Inflammatory macrophage (primary cell): ENCODE measurements at regions not wholly inside any gene's neighbourhood (a gene's known extent, or its start where the extent isn't known, plus 50 kb on each side); places are given as distances from the start of the nearest gene placed in this dataset.
"Not testable (repeated sequence)": the region's sequence is repeated elsewhere in the genome, so short reads cannot be mapped to it uniquely, and the experiment has no call there.

Experiments used
- DNase-seq, 2 donors: peaks; one replicate each; pipeline ENCODE4 v3.0.0-alpha.2; 2020 to 2022

- DNase-seq = peak; percentile 95 to 97
Measured at GRCh38 chr1:234772345-234773147, 162.6 kb upstream of the IRF2BP2 start.

DNA sequence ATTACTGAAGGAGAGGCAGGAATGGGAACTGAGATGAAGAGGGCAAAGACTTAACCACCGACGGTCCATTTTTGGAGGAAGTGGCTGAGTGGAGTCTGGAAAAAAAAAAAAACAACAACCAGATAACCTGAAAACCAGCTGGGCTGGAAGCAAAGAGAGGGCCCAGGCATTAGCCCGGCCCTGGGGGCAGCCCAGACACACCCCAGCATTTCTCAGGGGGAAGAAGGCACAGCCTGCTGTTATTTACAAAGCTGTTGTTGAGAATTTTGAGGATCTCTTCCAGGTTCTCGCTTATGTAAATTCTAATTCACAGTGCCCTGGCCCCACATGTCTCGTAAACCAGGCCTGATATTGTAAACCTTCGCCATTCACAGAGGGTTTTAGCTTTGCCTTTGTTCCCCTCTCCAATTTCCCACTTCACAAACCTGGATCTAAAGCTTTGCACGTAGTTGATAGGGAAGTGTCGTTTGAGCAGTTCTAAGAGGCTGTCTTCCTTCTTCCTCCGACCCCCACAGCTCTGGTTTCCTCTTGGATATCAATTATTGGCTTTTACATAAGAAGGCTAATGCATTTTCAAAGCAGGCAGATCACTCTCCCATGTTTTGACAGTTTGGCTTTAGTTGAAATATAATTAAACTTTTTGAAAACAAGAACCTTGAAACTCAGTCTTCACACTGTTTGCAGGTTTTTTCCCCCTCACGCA lies 161.8 kb upstream of the IRF2BP2 start:
- DNase-seq = peak; percentile 42 to 50

- DNase-seq = no peak
Measured at GRCh38 chr1:234770924-234771540, 161.1 kb upstream of the IRF2BP2 start.

DNA sequence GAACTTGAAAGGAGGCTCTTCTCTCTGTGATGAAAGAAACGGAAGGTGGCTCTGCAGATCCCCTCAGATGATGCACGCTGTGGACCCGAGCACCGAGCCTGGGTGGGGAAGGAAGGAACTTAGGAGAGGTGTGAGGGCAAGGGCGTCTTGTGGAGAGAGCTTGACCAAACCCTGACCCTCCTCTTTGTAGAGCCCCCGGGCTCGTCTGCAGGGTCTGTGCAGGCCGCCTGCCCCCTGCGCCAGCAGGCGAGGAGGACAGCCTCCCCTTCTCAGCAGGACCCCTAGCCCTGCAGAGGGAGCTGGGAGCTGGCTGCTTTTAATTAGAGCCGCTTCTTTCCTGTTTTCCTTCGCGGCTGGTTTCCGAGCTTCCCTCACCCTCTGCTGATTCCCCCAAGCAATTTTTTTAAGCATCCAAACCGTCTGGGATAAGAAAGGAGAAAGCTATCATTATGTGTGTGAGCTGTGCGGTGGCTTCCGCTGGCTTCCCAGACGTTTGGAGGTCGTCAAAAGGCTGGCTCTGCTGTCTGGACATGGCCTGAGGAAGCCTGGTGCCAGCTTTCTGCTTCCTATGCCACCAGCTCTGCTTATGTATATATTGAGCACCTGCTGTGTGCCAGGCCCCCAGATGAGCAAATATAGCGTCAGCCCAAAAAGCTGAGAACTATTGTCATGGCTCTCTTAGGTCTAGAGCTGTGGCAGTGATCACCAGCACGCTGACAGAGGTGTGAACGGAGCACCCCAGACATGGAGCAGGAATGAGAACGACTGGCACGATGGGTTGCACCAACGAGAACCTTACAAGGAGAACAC lies 160.2 kb upstream of the IRF2BP2 start:
- DNase-seq = no peak

- no peak for DNase-seq
Measured at GRCh38 chr1:234769284-234769985, 159.5 kb upstream of the IRF2BP2 start.

- DNase-seq = no peak
Measured at GRCh38 chr1:234768569-234769283, 158.7 kb upstream of the IRF2BP2 start.

DNA sequence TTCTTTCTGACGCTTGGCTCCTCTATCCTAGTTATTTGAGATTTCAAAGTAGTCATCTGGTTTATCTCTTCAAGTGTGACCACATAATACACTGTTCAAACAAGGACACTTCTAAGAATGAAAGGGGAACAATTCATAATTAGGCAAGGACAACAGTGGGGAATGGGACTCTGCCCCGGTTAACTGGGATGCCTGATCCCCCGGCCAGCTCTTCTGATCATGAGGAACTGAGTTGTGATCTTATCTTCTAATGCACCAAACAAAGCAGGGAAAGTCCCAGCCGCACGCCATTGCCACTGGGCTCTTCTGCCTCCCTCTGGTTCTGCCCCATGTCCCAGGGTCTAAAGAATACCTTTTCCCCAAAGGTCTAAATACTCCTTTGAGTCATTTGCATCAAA lies 158.2 kb upstream of the IRF2BP2 start:
- DNase-seq = peak; percentile 62 to 68

GRCh38 chr1:234765672-234766071 lies 155.7 kb upstream of the IRF2BP2 start:
- no peak for DNase-seq

- no peak for DNase-seq
Measured at GRCh38 chr1:234765181-234765580, 155.2 kb upstream of the IRF2BP2 start.

- DNase-seq = no peak
Measured at GRCh38 chr1:234763910-234764309, 153.9 kb upstream of the IRF2BP2 start.

DNA sequence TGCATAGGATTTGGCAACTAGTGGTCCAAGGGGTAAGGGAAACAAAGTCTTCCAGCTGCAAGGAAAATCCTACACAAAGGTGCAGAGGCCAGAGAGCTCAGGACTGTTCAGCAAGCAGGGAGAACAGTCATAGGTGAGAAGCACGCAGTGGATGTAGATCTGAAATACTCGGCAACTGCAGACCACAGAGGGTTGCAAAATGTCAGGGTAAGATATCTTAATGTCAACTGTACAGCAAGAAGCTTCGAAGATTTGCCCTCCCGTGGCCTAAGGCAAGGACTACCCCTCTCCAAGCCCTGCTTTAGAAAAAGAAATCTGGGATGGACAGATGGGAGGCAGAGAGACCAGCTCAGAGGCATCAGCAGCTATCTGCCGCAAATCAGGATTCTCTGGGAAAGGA lies 153.4 kb upstream of the IRF2BP2 start:
- DNase-seq = no peak

GRCh38 chr1:234762127-234762526 lies 152.1 kb upstream of the IRF2BP2 start:
- DNase-seq = not testable (repeated sequence)

DNA sequence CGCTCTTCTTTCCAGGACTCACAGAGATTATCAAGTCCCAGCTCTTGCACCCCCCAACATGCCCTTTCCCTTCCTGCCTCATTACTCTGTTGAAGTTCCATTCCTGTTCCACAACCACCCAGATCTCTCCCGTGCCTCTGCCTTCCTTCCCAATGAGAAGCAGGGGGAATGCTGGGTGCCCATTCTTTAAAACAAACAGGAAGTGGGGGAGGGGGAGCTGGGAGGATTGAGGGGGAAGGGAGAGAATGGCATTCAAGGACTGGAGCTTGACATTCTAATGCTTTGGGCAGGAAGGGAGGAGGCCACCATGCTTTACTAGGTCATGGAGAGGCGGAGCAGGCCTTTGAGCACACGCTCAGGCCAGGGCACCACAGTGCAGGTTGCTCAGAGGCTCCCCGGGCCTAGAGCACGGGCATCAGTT lies 150.3 kb upstream of the IRF2BP2 start:
- no peak for DNase-seq

DNA sequence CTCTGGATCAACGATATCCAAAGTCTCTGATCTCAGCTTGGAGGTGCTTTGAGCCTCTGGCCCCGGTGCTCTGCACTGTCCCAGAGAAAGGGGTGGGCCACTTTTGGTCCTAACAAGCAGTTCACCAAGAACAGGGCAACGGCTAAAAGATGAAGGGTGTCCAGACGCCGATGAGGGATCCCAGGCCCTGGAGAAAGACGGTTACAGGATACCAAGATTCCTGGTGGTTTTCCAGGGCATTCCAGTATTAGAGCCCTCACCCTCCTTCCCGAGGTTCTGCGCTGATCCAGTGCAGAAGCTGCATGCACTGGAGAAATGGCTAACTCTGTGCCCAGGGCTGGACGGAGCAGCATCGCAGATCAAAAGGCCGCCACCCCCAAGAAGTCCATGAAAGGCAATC lies 149.9 kb upstream of the IRF2BP2 start:
- no peak for DNase-seq

- peak; percentile 42 to 54 for DNase-seq
Measured at GRCh38 chr1:234758851-234759250, 148.9 kb upstream of the IRF2BP2 start.

DNA sequence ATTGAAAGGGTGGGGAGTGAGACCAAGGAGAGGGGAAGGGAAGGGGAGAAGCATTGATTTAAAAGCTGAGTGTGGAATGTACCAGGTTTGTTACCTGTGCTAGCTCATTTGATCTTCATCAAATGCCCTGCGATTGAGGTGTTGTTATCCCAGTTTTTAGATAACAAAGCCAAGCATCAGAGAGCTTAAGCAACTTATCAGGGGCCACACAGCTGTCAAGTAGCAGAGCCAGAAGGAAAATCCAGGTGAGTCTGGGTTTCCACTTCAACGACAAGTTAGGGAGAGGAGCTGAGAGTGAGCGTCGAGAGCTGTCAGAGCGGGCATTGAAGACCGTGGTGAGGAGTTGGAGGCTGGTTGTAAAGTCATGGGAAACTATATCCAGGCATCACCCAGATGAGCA lies 146.9 kb upstream of the IRF2BP2 start:
- DNase-seq = no peak

- DNase-seq = no peak
Measured at GRCh38 chr1:234756066-234756774, 146.2 kb upstream of the IRF2BP2 start.

GRCh38 chr1:234755449-234755863 lies 145.5 kb upstream of the IRF2BP2 start:
- peak; percentile 66 to 83 for DNase-seq

DNA sequence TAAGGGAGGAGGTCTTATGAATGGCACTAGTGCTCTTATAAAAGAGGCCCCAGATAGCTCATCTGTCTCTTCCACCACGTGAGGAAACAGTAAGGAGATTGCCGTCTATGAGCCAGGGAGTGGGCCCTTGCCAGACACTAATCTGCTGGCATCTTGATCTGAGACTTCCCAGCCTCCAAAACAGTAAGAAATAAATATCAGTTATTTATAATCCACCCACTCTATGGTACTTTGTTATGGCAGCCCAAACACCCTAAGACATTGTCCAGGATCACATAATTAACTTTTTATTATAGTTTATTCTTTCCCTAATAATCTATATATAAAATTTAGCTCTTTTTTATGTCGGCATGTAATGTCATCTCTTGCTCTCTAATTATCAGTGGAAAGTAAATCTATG lies 144.0 kb upstream of the IRF2BP2 start:
- no peak for DNase-seq

GRCh38 chr1:234752927-234753326 lies 142.9 kb upstream of the IRF2BP2 start:
- no peak for DNase-seq

DNA sequence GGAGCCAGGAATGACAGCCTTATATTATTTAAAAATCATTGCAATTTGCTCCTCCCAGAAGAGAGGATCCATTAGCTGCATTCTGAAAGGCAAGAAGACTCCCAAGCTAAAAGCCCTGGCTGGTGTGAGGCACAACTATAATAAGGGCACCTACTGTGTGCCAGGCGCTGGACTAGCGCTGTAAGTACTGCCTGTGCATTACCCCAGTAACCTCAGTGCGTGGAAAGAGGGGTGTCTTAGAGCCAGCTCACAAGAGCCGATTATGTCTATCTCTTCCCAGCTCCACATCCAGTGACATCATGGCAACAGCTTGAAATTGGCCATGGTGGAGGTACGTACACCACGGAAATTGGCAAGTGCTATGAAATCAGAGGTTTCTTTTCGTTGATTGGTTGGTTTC lies 141.7 kb upstream of the IRF2BP2 start:
- DNase-seq = no peak
